WTC11 (cell line): ENCODE measurements at regions not wholly inside any gene's neighbourhood (a gene's known extent, or its start where the extent isn't known, plus 50 kb on each side); places are given as distances from the start of the nearest gene placed in this dataset.

Experiments used
- ATAC-seq: fragments of 200-7000 bp; cut with Tn5 transposase; 2 replicates; pipeline ENCODE4 v1.10.0; 2021; ENCODE audit warnings: mild to moderate bottlenecking, moderate library complexity
- CTCF ChIA-PET: fragments of 300-600 bp; sonication (Branson Sonifier 250); formaldehyde crosslinking; loops from one replicate; lab custom pipeline; 2021; ENCODE audit warnings: antibody characterized with exemption; lab: Charles Lee
- POLR2A ChIA-PET: fragments of 350-600 bp; sonication (Branson Sonifier 250); formaldehyde crosslinking; loops from one replicate; lab custom pipeline; 2021; ENCODE audit warnings: antibody characterized with exemption; lab: Charles Lee
- DNase-seq: peaks from one replicate; pipeline ENCODE4 v3.0.0; 2021; ENCODE audit warnings: low spot score
- H3K27ac Mint-ChIP-seq: 2 replicates; pipeline ENCODE4 v1.8.0; 2021; ENCODE audit warnings: mixed read lengths
- H3K27me3 Mint-ChIP-seq: 2 replicates; pipeline ENCODE4 v1.8.0; 2021; ENCODE audit warnings: low read depth, mild to moderate bottlenecking, moderate library complexity, mixed read lengths
- H3K36me3 Mint-ChIP-seq: 2 replicates; pipeline ENCODE4 v1.8.0; 2021; ENCODE audit warnings: mixed read lengths
- H3K4me1 Mint-ChIP-seq: 2 replicates; pipeline ENCODE4 v1.8.0; 2022; ENCODE audit warnings: mixed read lengths
- H3K4me3 Mint-ChIP-seq: 2 replicates; pipeline ENCODE4 v1.8.0; 2021; ENCODE audit warnings: mild to moderate bottlenecking, moderate library complexity, mixed read lengths
- H3K9me3 Mint-ChIP-seq: 2 replicates; pipeline ENCODE4 v1.8.0; 2021; ENCODE audit warnings: mixed read lengths
- E2F5 ChIP-seq: sonication (generic); formaldehyde crosslinking; IDR thresholded peaks from 2 replicates; pipeline ENCODE4 v1.8.1; 2022; ENCODE audit warnings: mild to moderate bottlenecking, moderate library complexity, missing genetic modification reagents
- ERG ChIP-seq: fragments of 250-450 bp; sonication (Bioruptor Pico); IDR thresholded peaks from 2 replicates; pipeline ENCODE4 v1.8.0; 2021; ENCODE audit warnings: mild to moderate bottlenecking
- FOXP4 ChIP-seq: sonication (generic); formaldehyde crosslinking; IDR thresholded peaks from 2 replicates; pipeline ENCODE4 v1.8.0; 2022; ENCODE audit warnings: mild to moderate bottlenecking, missing genetic modification reagents
- JAZF1 ChIP-seq: fragments of 250-450 bp; sonication (Bioruptor Pico); IDR thresholded peaks from 2 replicates; pipeline ENCODE4 v1.9.0; 2021; ENCODE audit warnings: moderate library complexity, mild to moderate bottlenecking, inconsistent platforms
- NR3C1 ChIP-seq: sonication (generic); formaldehyde crosslinking; conservative IDR thresholded peaks from 2 replicates; pipeline ENCODE4 v1.8.1; 2023; ENCODE audit warnings: low read depth, mild to moderate bottlenecking, missing genetic modification reagents
- PRDM15 ChIP-seq: sonication (generic); formaldehyde crosslinking; IDR thresholded peaks from 2 replicates; pipeline ENCODE4 v1.8.0; 2022; ENCODE audit warnings: missing genetic modification reagents
- PRRX2 ChIP-seq: fragments of 250-450 bp; sonication (Bioruptor Pico); IDR thresholded peaks from 2 replicates; pipeline ENCODE4 v1.8.0; 2021; ENCODE audit warnings: mild to moderate bottlenecking
- SMAD3 ChIP-seq: sonication (generic); formaldehyde crosslinking; IDR thresholded peaks from 2 replicates; pipeline ENCODE4 v1.8.0; 2022; ENCODE audit warnings: missing genetic modification reagents, mild to moderate bottlenecking, borderline replicate concordance
- SMAD4 ChIP-seq: sonication (generic); formaldehyde crosslinking; IDR thresholded peaks from 2 replicates; pipeline ENCODE4 v1.8.0; 2022; ENCODE audit warnings: mild to moderate bottlenecking, missing genetic modification reagents
- TCF7 ChIP-seq: sonication (generic); formaldehyde crosslinking; IDR thresholded peaks from 2 replicates; pipeline ENCODE4 v1.8.0; 2022; ENCODE audit warnings: mild to moderate bottlenecking, low read depth, missing genetic modification reagents, moderate library complexity
- USF2 ChIP-seq: sonication (generic); formaldehyde crosslinking; IDR thresholded peaks from 2 replicates; pipeline ENCODE4 v1.8.1; 2023; ENCODE audit warnings: mild to moderate bottlenecking, missing genetic modification reagents, moderate library complexity

GRCh38 chr6:84582997-84583396, 181.4 kb downstream of the TBX18 start (continued):
- TF ChIP-seq FOXP4, result no peak
- TF ChIP-seq E2F5 (CRISPR knock-in tag), result no peak
- no peak for TF ChIP-seq SMAD3 (CRISPR knock-in tag)
- TF ChIP-seq, all 79 proteins: peak for 0

- Mint-ChIP-seq H3K9me3 (peaks cover 14% of the 10 kb centered on the region), H3K27ac (no peak overlapping the region; the same call in 1 of the 2 replicates), H3K4me1 (no peaks in the 10 kb centered on the region), H3K36me3 (peaks cover 5% of the 10 kb centered on the region), H3K27me3 (no peaks in the 10 kb centered on the region), H3K4me3 (no peak overlapping the region)
- ChIA-PET CTCF (no interaction called here), POLR2A (no interaction called here)
- no peak for ATAC-seq
- no peak for DNase-seq
- TF ChIP-seq ERG (CRISPR knock-in tag) (no peak), TCF7 (no peak)
Observed at GRCh38 chr6:84581494-84582259, 182.7 kb downstream of the TBX18 start.

GRCh38 chr6:84579404-84579803, 185.0 kb downstream of the TBX18 start:
- H3K27me3 Mint-ChIP-seq, result no peaks in the 10 kb centered on the region
- ChIA-PET POLR2A (no interaction called here), CTCF (interaction anchor here (1.8 kb wide), 1 partner anchor 157 kb away, joined by 4 read pairs; no protein-coding TSS in a partner anchor)
- ATAC-seq (no peak), DNase-seq (no peak)
- no peak for TF ChIP-seq PRDM15 (CRISPR knock-in tag)
- no peak for TF ChIP-seq E2F5 (CRISPR knock-in tag)
- no peak for TF ChIP-seq SMAD4 (CRISPR knock-in tag)
- no peak for TF ChIP-seq JAZF1 (CRISPR knock-in tag)
- TF ChIP-seq USF2 (CRISPR knock-in tag), result no peak
- no peak for TF ChIP-seq NR3C1 (CRISPR knock-in tag)
- no peak for TF ChIP-seq ERG (CRISPR knock-in tag)
- TF ChIP-seq PRRX2 (CRISPR knock-in tag), result no peak
- no peak overlapping the region for H3K4me3 Mint-ChIP-seq
- no peak overlapping the region for H3K27ac Mint-ChIP-seq
- peaks cover 5% of the 10 kb centered on the region for H3K36me3 Mint-ChIP-seq
- H3K4me1 Mint-ChIP-seq, result no peaks in the 10 kb centered on the region
- peaks cover 14% of the 10 kb centered on the region for H3K9me3 Mint-ChIP-seq
